H1 (cell line): ENCODE measurements at regions not wholly inside any gene's neighbourhood (a gene's known extent, or its start where the extent isn't known, plus 50 kb on each side); places are given as distances from the start of the nearest gene placed in this dataset.

Experiments
- CTCF ChIA-PET: fragments of 300-600 bp; sonication (Branson Sonifier 250); formaldehyde crosslinking; loops from one replicate; lab custom pipeline; 2021; ENCODE audit not compliant: partially characterized antibody; lab: Charles Lee
- POLR2A ChIA-PET: fragments of 300-600 bp; sonication (Branson Sonifier 250); formaldehyde crosslinking; loops from one replicate; lab custom pipeline; 2021; ENCODE audit warnings: inconsistent platforms; ENCODE audit not compliant: partially characterized antibody; lab: Charles Lee
- DNase-seq, 2 experiments: peaks; one replicate each; pipeline versions ENCODE4 v3.0.0 to v3.0.0-alpha.2; 2010 to 2022; ENCODE audit warnings: low spot score in 2 of 2, low read depth in 1 of 2, mixed read lengths in 1 of 2
- FAIRE-seq: peaks from 2 replicates; lab custom pipeline; 2011; peaks lifted over from hg19 to GRCh38; lab: Jason Lieb, UNC
- H2AFZ ChIP-seq: 2 replicates; pipeline ENCODE4 v1.8.1; 2012; ENCODE audit warnings: low read length, inconsistent platforms
- H2AK5ac ChIP-seq: 2 replicates; pipeline ENCODE4 v1.6.1; 2013; ENCODE audit warnings: low read depth, low read length
- H2BK120ac ChIP-seq: replicated peaks from 2 replicates; pipeline ENCODE3; 2013; ENCODE audit warnings: low read depth, low read length, inconsistent platforms
- H2BK12ac ChIP-seq: 2 replicates; pipeline ENCODE4 v1.6.1; 2013; ENCODE audit warnings: low read depth, low read length
- H2BK15ac ChIP-seq: 2 replicates; pipeline ENCODE4 v1.6.1; 2013; ENCODE audit warnings: low read length
- H2BK20ac ChIP-seq: 2 replicates; pipeline ENCODE4 v1.6.1; 2013; ENCODE audit warnings: low read length
- H2BK5ac ChIP-seq: 2 replicates; pipeline ENCODE4 v1.6.1; 2013; ENCODE audit warnings: low read depth, low read length
- H3K14ac ChIP-seq: 2 replicates; pipeline ENCODE4 v1.6.1; 2013; ENCODE audit warnings: inconsistent platforms; ENCODE audit not compliant: insufficient read length
- H3K18ac ChIP-seq: 2 replicates; pipeline ENCODE4 v1.6.1; 2013; ENCODE audit warnings: low read length; ENCODE audit errors: extremely low read depth
- H3K23ac ChIP-seq: 2 replicates; pipeline ENCODE4 v1.6.1; 2013; ENCODE audit warnings: inconsistent platforms; ENCODE audit not compliant: insufficient read length
- H3K23me2 ChIP-seq: 2 replicates; pipeline ENCODE4 v1.6.1; 2013; ENCODE audit warnings: low read depth, low read length
- H3K27ac ChIP-seq: 2 replicates; pipeline ENCODE4 v1.6.1; 2011; ENCODE audit warnings: low read depth, low read length, inconsistent platforms
- H3K27me3 ChIP-seq, 4 experiments: replicated peaks in 1 of 4; 1 replicate in 1 of 4; 2 replicates in 3 of 4; pipeline versions ENCODE4 v1.6.1 to v1.8.1; 2011 to 2013; ENCODE audit warnings: low read length in 3 of 4, mild to moderate bottlenecking in 3 of 4, inconsistent platforms in 2 of 4, mixed read lengths in 2 of 4, moderate library complexity in 1 of 4; ENCODE audit not compliant: control insufficient read depth in 3 of 4, insufficient read depth in 3 of 4; ENCODE audit errors: extremely low read depth in 1 of 4
- H3K36me3 ChIP-seq, 4 experiments: 2 replicates each; pipeline versions ENCODE4 v1.6.1 to v1.8.1; 2011 to 2013; ENCODE audit warnings: mild to moderate bottlenecking in 4 of 4, low read length in 3 of 4, moderate library complexity in 2 of 4, control low read depth in 1 of 4, inconsistent platforms in 1 of 4; ENCODE audit not compliant: insufficient read depth in 4 of 4, control insufficient read depth in 2 of 4
- H3K4ac ChIP-seq: replicated peaks from 2 replicates; pipeline ENCODE3; 2013; ENCODE audit warnings: low read length, low read depth, mixed read lengths, inconsistent platforms; ENCODE audit not compliant: insufficient read length
- H3K4me1 ChIP-seq, 4 experiments: replicated peaks in 1 of 4; 1 replicate in 1 of 4; 2 replicates in 3 of 4; pipeline versions ENCODE4 v1.6.1 to v1.8.1; 2011 to 2013; ENCODE audit warnings: low read length in 3 of 4, inconsistent platforms in 2 of 4, mixed read lengths in 1 of 4; ENCODE audit not compliant: insufficient read depth in 4 of 4, control insufficient read depth in 3 of 4
- H3K4me2 ChIP-seq, 2 experiments: 2 replicates each; pipeline versions ENCODE4 v1.6.1 to v1.8.1; 2011 to 2013; ENCODE audit warnings: low read depth in 2 of 2, low read length in 2 of 2, control low read depth in 1 of 2, inconsistent platforms in 1 of 2, mild to moderate bottlenecking in 1 of 2; ENCODE audit not compliant: insufficient read depth in 1 of 2
- H3K4me3 ChIP-seq, 4 experiments: fragments of 200-600, 300-600 bp in 1 of 4; sonication (generic), shearing (Covaris generic), sonication (Bioruptor Twin) in 1 of 4; 2 replicates each; pipeline versions ENCODE4 v1.5.1 to v1.8.1; 2011 to 2016; ENCODE audit warnings: low read length in 4 of 4, low read depth in 3 of 4, control low read depth in 2 of 4, inconsistent platforms in 2 of 4, mild to moderate bottlenecking in 2 of 4, mixed read lengths in 1 of 4, moderate library complexity in 1 of 4; ENCODE audit not compliant: insufficient read depth in 2 of 4; ENCODE audit errors: extremely low read depth in 1 of 4
- H3K56ac ChIP-seq: replicated peaks from 2 replicates; pipeline ENCODE3; 2013; ENCODE audit warnings: low read depth, mild to moderate bottlenecking, mixed read lengths, low read length, inconsistent platforms; ENCODE audit not compliant: insufficient read length
- H3K79me1 ChIP-seq: 2 replicates; pipeline ENCODE4 v1.6.1; 2013; ENCODE audit warnings: low read depth, low read length, control low read depth
- H3K79me2 ChIP-seq, 2 experiments: 2 replicates each; pipeline versions ENCODE4 v1.6.1 to v1.8.1; 2012 to 2013; ENCODE audit warnings: low read length in 2 of 2, mild to moderate bottlenecking in 2 of 2, inconsistent platforms in 1 of 2; ENCODE audit not compliant: insufficient read depth in 2 of 2, control insufficient read depth in 1 of 2
- H3K9ac ChIP-seq, 4 experiments: replicated peaks in 1 of 4; 1 replicate in 1 of 4; 2 replicates in 3 of 4; pipeline versions ENCODE4 v1.6.1 to v1.8.1; 2011 to 2013; ENCODE audit warnings: low read depth in 3 of 4, low read length in 3 of 4, control low read depth in 2 of 4, mild to moderate bottlenecking in 2 of 4, moderate library complexity in 2 of 4, inconsistent platforms in 1 of 4; ENCODE audit errors: extremely low read depth in 1 of 4
- H3K9me3 ChIP-seq, 2 experiments: 2 replicates each; pipeline versions ENCODE4 v1.6.1 to v1.8.1; 2012 to 2013; ENCODE audit warnings: mild to moderate bottlenecking in 2 of 2, moderate library complexity in 2 of 2, control low read depth in 1 of 2, inconsistent platforms in 1 of 2, low read depth in 1 of 2, low read length in 1 of 2, mixed read lengths in 1 of 2; ENCODE audit not compliant: insufficient read depth in 2 of 2
- H4K20me1 ChIP-seq, 2 experiments: replicated peaks in 1 of 2; 2 replicates each; pipeline versions ENCODE3 to v1.8.1; 2011 to 2013; ENCODE audit warnings: inconsistent platforms in 2 of 2, low read length in 2 of 2, mild to moderate bottlenecking in 1 of 2; ENCODE audit not compliant: insufficient read depth in 2 of 2, control insufficient read depth in 1 of 2
- H4K5ac ChIP-seq: 2 replicates; pipeline ENCODE4 v1.6.1; 2013; ENCODE audit warnings: low read length, low read depth, mixed read lengths, inconsistent platforms; ENCODE audit not compliant: insufficient read length
- H4K8ac ChIP-seq: 2 replicates; pipeline ENCODE4 v1.8.0; 2013; ENCODE audit warnings: mild to moderate bottlenecking, moderate library complexity, low read length, inconsistent platforms; ENCODE audit not compliant: insufficient read depth; ENCODE audit errors: extremely low read depth
- H4K91ac ChIP-seq: replicated peaks from 2 replicates; pipeline ENCODE3; 2013; ENCODE audit warnings: low read length, mixed read lengths, inconsistent platforms; ENCODE audit not compliant: insufficient read length
- ATF2 ChIP-seq: IDR thresholded peaks from 2 replicates; pipeline ENCODE4 v1.6.1; 2012; ENCODE audit warnings: low read length, inconsistent platforms
- CHD2 ChIP-seq: IDR thresholded peaks from 2 replicates; pipeline ENCODE4 v1.6.1; 2012; ENCODE audit warnings: low read length, improper control_type of control experiment
- EGR1 ChIP-seq: IDR thresholded peaks from 2 replicates; pipeline ENCODE4 v1.6.1; 2011; ENCODE audit warnings: low read depth, low read length, borderline replicate concordance
- EP300 ChIP-seq, 2 experiments: IDR thresholded peaks; 1 replicate in 1 of 2; 2 replicates in 1 of 2; pipeline ENCODE4 v1.6.1; 2011 to 2012; ENCODE audit warnings: low read depth in 2 of 2, low read length in 2 of 2, mild to moderate bottlenecking in 2 of 2, borderline replicate concordance in 1 of 2, inconsistent platforms in 1 of 2, moderate library complexity in 1 of 2
- HDAC2 ChIP-seq, 2 experiments: fragments of 300-600 bp in 1 of 2; sonication (generic) in 1 of 2; IDR thresholded peaks; 2 replicates each; pipeline ENCODE4 v1.6.1; 2011 to 2012; ENCODE audit warnings: low read depth in 2 of 2, low read length in 2 of 2, mild to moderate bottlenecking in 2 of 2, moderate library complexity in 2 of 2, borderline replicate concordance in 1 of 2, inconsistent platforms in 1 of 2
- JUND ChIP-seq: IDR thresholded peaks from 2 replicates; pipeline ENCODE4 v1.6.1; 2011; ENCODE audit warnings: mild to moderate bottlenecking, improper control_type of control experiment, low read length
- KDM5A ChIP-seq: fragments of 200-600 bp; IDR thresholded peaks from 2 replicates; pipeline ENCODE4 v1.7.1; 2012; ENCODE audit warnings: mild to moderate bottlenecking, low read length, inconsistent platforms, mixed read lengths
- MAFK ChIP-seq: IDR thresholded peaks from 2 replicates; pipeline ENCODE4 v1.6.1; 2012; ENCODE audit warnings: low read depth, mild to moderate bottlenecking, improper control_type of control experiment, low read length
- PHF8 ChIP-seq: fragments of 200-600 bp; sonication (generic); conservative IDR thresholded peaks from 2 replicates; pipeline ENCODE4 v1.7.1; 2012; ENCODE audit warnings: low read depth, mild to moderate bottlenecking, inconsistent platforms, low read length, moderate library complexity
- RAD21 ChIP-seq, 2 experiments: IDR thresholded peaks in 1 of 2; conservative IDR thresholded peaks in 1 of 2; 2 replicates each; pipeline ENCODE4 v1.6.1; 2011; ENCODE audit warnings: low read depth in 2 of 2, low read length in 2 of 2, improper control_type of control experiment in 1 of 2, inconsistent platforms in 1 of 2, mild to moderate bottlenecking in 1 of 2, moderate library complexity in 1 of 2
- SP4 ChIP-seq: IDR thresholded peaks from 2 replicates; pipeline ENCODE4 v1.6.1; 2012; ENCODE audit warnings: low read length, inconsistent platforms
- WGBS, 2 experiments: shearing (Covaris generic) in 1 of 2; methylation state at CpG; one replicate each; pipeline versions ENCODE4 v1.1.6 to v1.1.7; 2013 to 2015; ENCODE audit warnings: low lambda C conversion rate in 2 of 2, mixed read lengths in 2 of 2, inconsistent platforms in 1 of 2, low coverage in 1 of 2, missing lambda C conversion rate in 1 of 2; ENCODE audit not compliant: insufficient replicate concordance in 2 of 2, insufficient coverage in 1 of 2, insufficient read length in 1 of 2; ENCODE audit errors: extremely low coverage in 1 of 2, missing lambda C conversion rate in 1 of 2; 5-methylcytosine and 5-hydroxymethylcytosine counted together

GRCh38 chr2:30325600-30326328 lies 94.4 kb downstream of the LBH start:
- H4K5ac ChIP-seq: no peak overlapping the region
- ChIA-PET POLR2A (interaction anchor here (1.3 kb wide), 1 partner anchor 9 kb away, joined by 3 read pairs; no protein-coding TSS in a partner anchor), CTCF (no interaction called here)
- no peak overlapping the region for H2AK5ac ChIP-seq
- H2BK20ac ChIP-seq: no peak overlapping the region
- no peak overlapping the region for H2AFZ ChIP-seq
- H3K79me1 ChIP-seq: no peaks in the 10 kb centered on the region
- no peak overlapping the region for H3K4ac ChIP-seq
- H3K4me2 ChIP-seq: no peak overlapping the region
- FAIRE-seq (no peak), DNase-seq (no peak)
- H3K9ac ChIP-seq: no peak overlapping the region
- no peak overlapping the region for H3K27ac ChIP-seq
- H4K91ac ChIP-seq: no peak overlapping the region
- H3K9me3 ChIP-seq: no peaks in the 10 kb centered on the region; a peak in 1 of 4 replicates
- H2BK15ac ChIP-seq: no peak overlapping the region
- no peak overlapping the region for H3K56ac ChIP-seq
- no peak overlapping the region for H4K8ac ChIP-seq
- WGBS, 2 experiments: 83% methylated on average over 4 of the region's 4 CpGs; no CpG with 5 or more reads in 1 of the 2 experiments
- no peaks in the 10 kb centered on the region for H4K20me1 ChIP-seq
- H2BK12ac ChIP-seq: no peak overlapping the region
- H3K4me3 ChIP-seq: no peak overlapping the region
- H3K36me3 ChIP-seq: no peaks in the 10 kb centered on the region
- H2BK120ac ChIP-seq: no peak overlapping the region
- no peak overlapping the region for H3K23ac ChIP-seq
- peaks cover 0 to under 1% (median 0%) of the 10 kb centered on the region in 4 experiments; a peak in 2 of 7 replicates for H3K4me1 ChIP-seq
- no peak overlapping the region for H2BK5ac ChIP-seq
- H3K18ac ChIP-seq: no peak overlapping the region
- H3K27me3 ChIP-seq: no peaks in the 10 kb centered on the region
- no peaks in the 10 kb centered on the region for H3K79me2 ChIP-seq
- no peak overlapping the region for H3K14ac ChIP-seq
- peaks cover 2% of the 10 kb centered on the region; the same call in 1 of the 2 replicates for H3K23me2 ChIP-seq
- TF ChIP-seq CHD2: no peak
- no peak for TF ChIP-seq KDM5A
- TF ChIP-seq RAD21 (IDR thresholded peaks at IDR 0.05 in 1 of 2, conservative IDR thresholded peaks at IDR 0.05 in 1 of 2; ENCODE audit: low read depth in 2 of 2, low read length in 2 of 2): no peak
- TF ChIP-seq HDAC2 (IDR thresholded peaks at IDR 0.05; ENCODE audit: borderline replicate concordance in 1 of 2, low read depth in 2 of 2, low read length in 2 of 2): no peak
- TF ChIP-seq PHF8: no peak
- no peak for TF ChIP-seq JUND
- TF ChIP-seq EGR1: no peak
- no peak for TF ChIP-seq MAFK
- no peak for TF ChIP-seq ATF2
- no peak for TF ChIP-seq SP4
- TF ChIP-seq EP300 (IDR thresholded peaks at IDR 0.05; ENCODE audit: borderline replicate concordance in 1 of 2, low read depth in 2 of 2, low read length in 2 of 2): no peak
